DND-41 (cell line): ENCODE measurements at regions not wholly inside any gene's neighbourhood (a gene's known extent, or its start where the extent isn't known, plus 50 kb on each side); places are given as distances from the start of the nearest gene placed in this dataset.

Experiments used
- ATAC-seq: fragments of 200-7000 bp; cut with Tn5 transposase; 3 replicates; pipeline ENCODE4 v1.9.1; 2021; ENCODE audit warnings: low read depth; ENCODE audit not compliant: insufficient read depth
- DNase-seq: peaks from one replicate; pipeline ENCODE4 v3.0.0-alpha.2; 2020
- H2AFZ ChIP-seq: 2 replicates; pipeline ENCODE4 v1.6.0; 2012; ENCODE audit warnings: low read depth, low read length
- H3K27ac ChIP-seq: 2 replicates; pipeline ENCODE4 v1.5.1; 2012; ENCODE audit warnings: low read length, inconsistent platforms
- H3K27me3 ChIP-seq: fragments of 200-600 bp; sonication (generic); 2 replicates; pipeline ENCODE4 v1.6.0; 2012; ENCODE audit warnings: low read length, mild to moderate bottlenecking, inconsistent platforms; ENCODE audit not compliant: insufficient read depth, poor library complexity
- H3K36me3 ChIP-seq: 2 replicates; pipeline ENCODE4 v1.5.1; 2012; ENCODE audit warnings: low read length, inconsistent platforms; ENCODE audit not compliant: insufficient read depth
- H3K4me1 ChIP-seq: 2 replicates; pipeline ENCODE4 v1.5.1; 2012; ENCODE audit warnings: mild to moderate bottlenecking, low read length; ENCODE audit not compliant: insufficient read depth
- H3K4me2 ChIP-seq: 2 replicates; pipeline ENCODE4 v1.6.0; 2012; ENCODE audit warnings: mild to moderate bottlenecking, moderate library complexity, low read length, inconsistent platforms; ENCODE audit not compliant: insufficient read depth
- H3K4me3 ChIP-seq, 2 experiments: fragments of 200-600 bp in 1 of 2; shearing (Covaris generic) in 1 of 2; 2 replicates each; pipeline ENCODE4 v1.5.1; 2012 to 2016; ENCODE audit warnings: inconsistent platforms in 2 of 2, low read length in 2 of 2, mild to moderate bottlenecking in 2 of 2, low read depth in 1 of 2, moderate library complexity in 1 of 2
- H3K79me2 ChIP-seq: 2 replicates; pipeline ENCODE4 v1.6.0; 2012; ENCODE audit warnings: low read length, inconsistent platforms; ENCODE audit not compliant: insufficient read depth
- H3K9ac ChIP-seq: 2 replicates; pipeline ENCODE4 v1.6.0; 2012; ENCODE audit warnings: low read depth, mild to moderate bottlenecking, inconsistent platforms, low read length, moderate library complexity
- H3K9me3 ChIP-seq: 2 replicates; pipeline ENCODE4 v1.5.1; 2012; ENCODE audit warnings: low read length, moderate library complexity, mild to moderate bottlenecking, inconsistent platforms; ENCODE audit not compliant: insufficient read depth, severe bottlenecking
- H4K20me1 ChIP-seq: 2 replicates; pipeline ENCODE4 v1.6.0; 2012; ENCODE audit warnings: low read length; ENCODE audit not compliant: insufficient read depth
- CTCF ChIP-seq: IDR thresholded peaks from 2 replicates; pipeline ENCODE4 v1.5.1; 2012; ENCODE audit warnings: borderline replicate concordance, low read length, moderate library complexity, mild to moderate bottlenecking; ENCODE audit not compliant: poor library complexity, severe bottlenecking; ENCODE audit errors: extremely low read depth
- EZH2 ChIP-seq: IDR thresholded peaks from 3 replicates; pipeline ENCODE4 v1.6.1; 2012; ENCODE audit warnings: borderline replicate concordance, low read depth, mild to moderate bottlenecking, moderate library complexity, low read length, inconsistent platforms; ENCODE audit not compliant: severe bottlenecking

GRCh38 chr18:54440292-54440691 lies 82.6 kb downstream of the C18orf54 start:
- no peak for DNase-seq

GRCh38 chr18:54444319-54444914 lies 86.7 kb downstream of the C18orf54 start:
- peak; percentile 49 for DNase-seq
- Histone ChIP-seq H3K27me3 (peaks cover 3% of the 10 kb centered on the region), H3K9me3 (no peaks in the 10 kb centered on the region), H3K4me2 (no peak overlapping the region), H4K20me1 (no peaks in the 10 kb centered on the region), H3K4me3 (no peak overlapping the region), H3K4me1 (no peaks in the 10 kb centered on the region), H3K9ac (no peak overlapping the region), H3K36me3 (no peaks in the 10 kb centered on the region), H3K27ac (no peak overlapping the region), H2AFZ (no peak overlapping the region), H3K79me2 (no peaks in the 10 kb centered on the region)
- TF ChIP-seq EZH2 (no peak), CTCF (peak; percentile 82)
- ATAC-seq = peak; percentile 73

More at GRCh38 chr18:54440292-54440691, 82.6 kb downstream of the C18orf54 start:
- no peaks in the 10 kb centered on the region for H3K9me3 ChIP-seq
- H3K27me3 ChIP-seq = peaks cover 3% of the 10 kb centered on the region
- ATAC-seq = no peak
- H2AFZ ChIP-seq = no peak overlapping the region
- no peak overlapping the region for H3K4me3 ChIP-seq
- no peak for TF ChIP-seq EZH2
- no peak for TF ChIP-seq CTCF
- H3K9ac ChIP-seq = no peak overlapping the region
- no peaks in the 10 kb centered on the region for H3K79me2 ChIP-seq
- no peak overlapping the region for H3K4me2 ChIP-seq
- no peaks in the 10 kb centered on the region for H3K36me3 ChIP-seq
- no peaks in the 10 kb centered on the region for H3K4me1 ChIP-seq
- H4K20me1 ChIP-seq = no peaks in the 10 kb centered on the region
- no peak overlapping the region for H3K27ac ChIP-seq

GRCh38 chr18:54453996-54454395 lies 96.3 kb downstream of the C18orf54 start:
- Histone ChIP-seq H3K27me3 (no peaks in the 10 kb centered on the region), H3K9me3 (no peaks in the 10 kb centered on the region), H4K20me1 (no peaks in the 10 kb centered on the region), H2AFZ (no peak overlapping the region), H3K36me3 (no peaks in the 10 kb centered on the region), H3K4me3 (no peak overlapping the region), H3K27ac (no peak overlapping the region), H3K4me2 (no peak overlapping the region), H3K4me1 (no peaks in the 10 kb centered on the region), H3K79me2 (no peaks in the 10 kb centered on the region), H3K9ac (no peak overlapping the region)
- no peak for ATAC-seq
- no peak for TF ChIP-seq CTCF
- no peak for TF ChIP-seq EZH2
- no peak for DNase-seq
